NCI-H1048 (cell line): ENCODE measurements at regions not wholly inside any gene's neighbourhood (a gene's known extent, or its start where the extent isn't known, plus 50 kb on each side); places are given as distances from the start of the nearest gene placed in this dataset.

Experiments
- DNase-seq: peaks from one replicate; lab custom pipeline; 2025; lab: John Stamatoyannopoulos, UW

- DNase-seq: no peak
Observed at GRCh38 chr6:121499666-121500065, 64.2 kb downstream of the GJA1 start.

GRCh38 chr6:121503589-121503991, 68.1 kb downstream of the GJA1 start:
- DNase-seq: no peak

- DNase-seq: no peak
Observed at GRCh38 chr6:121504227-121504626, 68.8 kb downstream of the GJA1 start.

GRCh38 chr6:121505284-121505683, 69.8 kb downstream of the GJA1 start:
- no peak for DNase-seq

GRCh38 chr6:121506761-121507754, 71.6 kb downstream of the GJA1 start:
- no peak for DNase-seq

- DNase-seq: no peak
Observed at GRCh38 chr6:121510568-121511177, 75.2 kb downstream of the GJA1 start.

- no peak for DNase-seq
Observed at GRCh38 chr6:121515630-121516265, 80.3 kb downstream of the GJA1 start.

GRCh38 chr6:121516331-121516730, 80.9 kb downstream of the GJA1 start:
- DNase-seq: no peak

GRCh38 chr6:121520337-121521163, 85.1 kb downstream of the GJA1 start:
- no peak for DNase-seq

GRCh38 chr6:121521164-121521555, 85.7 kb downstream of the GJA1 start:
- DNase-seq: no peak

- DNase-seq: no peak
Observed at GRCh38 chr6:121522265-121522664, 86.8 kb downstream of the GJA1 start.

GRCh38 chr6:121522771-121523386, 87.4 kb downstream of the GJA1 start:
- no peak for DNase-seq

GRCh38 chr6:121523628-121524027, 88.2 kb downstream of the GJA1 start:
- DNase-seq: no peak

- DNase-seq: no peak
Observed at GRCh38 chr6:121526282-121526681, 90.8 kb downstream of the GJA1 start.

GRCh38 chr6:121531658-121532169, 96.3 kb downstream of the GJA1 start:
- DNase-seq: no peak

- no peak for DNase-seq
Observed at GRCh38 chr6:121533321-121533841, 97.9 kb downstream of the GJA1 start.

GRCh38 chr6:121535777-121536176, 100.3 kb downstream of the GJA1 start:
- no peak for DNase-seq

- no peak for DNase-seq
Observed at GRCh38 chr6:121536345-121536744, 100.9 kb downstream of the GJA1 start.

GRCh38 chr6:121539439-121539838, 104.0 kb downstream of the GJA1 start:
- no peak for DNase-seq

GRCh38 chr6:121540210-121540609, 104.8 kb downstream of the GJA1 start:
- no peak for DNase-seq

- DNase-seq: no peak
Observed at GRCh38 chr6:121544691-121545090, 109.2 kb downstream of the GJA1 start.
